NCI-H1930 (cell line): ENCODE measurements at regions not wholly inside any gene's neighbourhood (a gene's known extent, or its start where the extent isn't known, plus 50 kb on each side); places are given as distances from the start of the nearest gene placed in this dataset.

ENCODE experiments used
- DNase-seq, 2 experiments: peaks; one replicate each; lab custom pipeline; 2025; lab: John Stamatoyannopoulos, UW

DNA sequence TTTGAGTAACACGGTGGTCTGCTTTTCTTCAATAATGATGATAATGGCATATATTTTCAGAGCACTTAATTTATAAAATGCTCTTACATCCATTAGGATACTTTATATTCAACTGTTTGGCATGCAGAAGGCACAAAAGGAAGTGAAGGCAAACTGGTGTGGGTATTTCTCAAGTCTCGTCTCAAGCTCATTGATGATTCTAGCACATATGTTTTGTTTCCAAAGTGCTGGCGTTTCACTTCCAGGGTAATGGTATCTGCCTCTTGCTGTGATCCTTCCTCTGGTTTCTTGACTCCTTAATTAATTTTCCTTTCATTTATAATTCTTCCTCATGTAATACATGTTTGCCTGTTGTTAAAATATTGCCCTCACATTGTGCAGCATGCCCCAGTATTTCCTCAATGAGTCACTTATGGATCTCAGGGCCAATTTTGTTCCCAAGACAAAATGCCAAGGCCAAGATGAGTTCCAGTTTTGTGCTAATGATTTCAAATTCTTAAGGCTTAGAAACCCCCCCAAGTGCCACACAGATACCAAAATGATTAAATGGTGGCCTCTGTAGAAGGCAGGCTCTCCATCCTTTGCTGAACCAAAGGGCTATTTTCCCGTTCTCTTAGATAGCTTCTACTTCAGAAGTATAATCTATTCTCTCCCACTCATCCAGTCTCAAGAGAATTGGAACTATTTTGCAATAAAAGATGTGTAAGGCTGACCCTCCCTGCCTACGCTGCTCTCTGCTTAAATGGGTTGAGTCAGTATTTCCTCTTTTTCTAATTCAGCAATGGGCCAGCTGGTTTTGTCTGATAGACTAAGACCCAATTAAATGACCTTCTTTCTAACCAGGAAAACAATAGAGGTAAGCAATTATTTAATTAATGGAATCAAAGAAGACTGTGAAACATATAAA is 171.2 kb downstream of the ZNF365 start:
- no peak for DNase-seq

DNA sequence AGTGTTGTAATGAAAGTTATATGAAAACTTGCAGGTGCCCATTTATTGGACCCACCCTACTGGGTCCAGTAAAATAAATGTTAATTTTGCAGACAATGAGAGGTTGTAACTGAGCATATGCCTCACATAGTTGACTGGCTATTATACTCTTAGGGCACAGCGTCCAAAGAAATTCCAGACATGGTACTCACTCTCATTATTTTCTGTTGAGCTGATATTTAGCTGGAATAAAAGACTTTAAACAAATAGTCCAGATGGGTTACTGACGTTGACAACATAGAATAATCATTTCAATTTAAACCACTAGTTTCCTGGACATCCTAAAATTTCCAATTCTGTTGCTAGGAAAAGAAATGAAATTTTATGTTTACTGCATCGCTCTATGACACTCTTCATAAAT is 174.5 kb downstream of the ZNF365 start:
- DNase-seq, result no peak

DNA sequence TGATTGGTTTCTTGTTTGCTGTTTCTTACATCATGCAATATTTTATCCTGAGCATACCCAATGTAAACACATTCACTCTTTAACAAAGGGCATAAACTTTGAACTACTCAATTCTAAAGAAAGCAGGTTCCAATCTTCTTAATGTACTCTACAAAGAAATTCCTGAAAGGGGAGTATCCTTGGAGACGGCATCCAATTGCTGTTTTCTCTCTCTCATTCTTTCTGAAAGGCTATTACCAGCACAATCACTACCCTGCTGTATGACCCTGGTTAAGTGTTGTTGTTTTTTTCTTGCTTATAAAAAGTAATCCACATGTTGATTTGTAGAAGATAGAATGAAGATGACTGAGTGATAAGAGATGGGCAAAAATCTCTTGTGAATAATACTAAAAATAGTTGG is 176.0 kb downstream of the ZNF365 start:
- DNase-seq, result no peak

DNA sequence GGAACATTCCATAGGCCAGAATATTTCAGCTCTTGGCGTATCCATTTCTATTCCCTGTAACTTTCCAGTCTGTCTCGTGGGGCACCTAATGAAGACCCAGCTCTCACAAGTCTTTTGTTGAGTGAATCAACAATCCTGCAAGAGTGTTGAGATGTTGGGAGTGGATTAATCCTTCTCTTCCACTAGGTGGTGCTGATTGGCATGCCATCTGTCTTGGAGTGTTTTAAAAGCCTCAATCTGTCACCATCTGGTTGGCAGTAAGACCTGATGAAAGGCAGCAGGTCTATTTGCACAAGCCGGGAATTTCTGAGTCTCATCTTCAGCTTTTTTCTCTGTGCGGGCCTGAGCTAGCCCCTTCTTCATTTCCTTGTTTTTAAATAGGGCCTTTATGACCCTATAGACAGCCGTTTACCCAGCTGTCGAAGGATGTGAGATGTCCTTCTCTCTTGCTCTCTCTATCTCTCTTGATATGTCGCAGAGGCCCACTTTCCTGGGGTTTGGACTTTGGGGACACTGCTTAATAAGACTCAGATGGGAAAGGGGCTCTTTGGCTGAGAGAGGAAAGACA is 180.5 kb downstream of the ZNF365 start:
- DNase-seq, result no peak

DNA sequence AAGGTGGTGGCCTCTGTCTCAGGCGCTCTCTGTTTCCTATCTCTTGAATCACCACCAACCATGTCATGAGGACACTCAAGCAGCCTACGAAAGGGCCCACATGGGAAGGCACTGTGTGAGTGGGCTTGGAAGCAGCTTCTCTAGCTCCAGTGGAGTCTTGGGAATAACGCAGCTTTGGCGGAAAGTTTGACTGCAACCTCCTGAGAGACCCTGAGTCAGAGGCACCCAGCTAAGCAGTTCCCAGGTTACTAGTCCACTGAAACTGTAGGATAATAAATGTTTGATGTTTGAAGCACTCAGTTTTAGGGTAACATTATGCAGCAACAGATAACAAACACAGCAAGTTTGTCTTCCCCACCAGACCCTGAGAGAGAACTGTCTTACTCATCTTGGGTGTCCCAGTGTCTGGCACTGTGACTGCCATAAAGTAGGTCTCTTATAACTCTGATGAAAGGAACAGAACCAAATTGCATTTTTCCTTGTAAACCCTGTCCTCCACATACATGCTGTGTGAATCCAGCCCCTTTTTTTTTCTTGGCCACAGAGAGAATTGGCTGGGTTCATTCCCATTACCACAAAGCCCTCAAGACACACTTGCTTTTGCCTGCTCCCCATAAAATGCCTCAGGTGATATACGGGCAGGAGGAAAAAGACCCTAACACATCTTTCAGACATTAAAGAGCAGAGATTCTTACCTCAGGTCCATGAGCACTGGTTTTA is 185.5 kb downstream of the ZNF365 start:
- no peak for DNase-seq

DNA sequence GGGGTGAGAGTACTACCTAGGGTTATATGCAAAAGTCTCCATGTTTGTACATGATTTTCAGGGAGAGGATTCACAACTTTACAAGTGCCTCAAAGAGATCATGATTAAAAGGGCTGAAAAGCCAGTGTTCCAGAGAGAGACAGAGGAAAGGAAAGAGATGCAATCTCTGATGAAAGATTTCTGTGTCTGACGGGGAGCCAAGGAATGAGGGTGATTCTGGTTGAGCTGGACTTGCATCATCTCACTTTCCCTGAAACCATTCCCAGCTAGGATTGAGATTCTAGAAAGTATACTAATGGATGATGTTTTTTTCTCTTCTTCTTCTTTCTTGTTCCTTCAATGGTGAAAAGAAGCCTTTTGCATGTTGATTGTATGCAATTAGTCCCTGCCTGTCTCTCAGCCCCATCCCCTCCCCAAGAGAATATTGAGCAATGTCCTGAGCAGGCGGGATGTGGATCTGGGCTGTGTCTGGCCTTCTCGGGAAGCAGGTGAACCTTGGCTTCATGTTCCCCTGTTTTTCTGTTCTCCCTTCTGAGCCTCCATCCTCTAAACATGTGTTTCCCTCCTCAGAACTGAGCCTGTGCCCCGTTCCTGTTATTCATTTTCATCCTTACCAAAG is 186.1 kb downstream of the ZNF365 start:
- no peak for DNase-seq

DNA sequence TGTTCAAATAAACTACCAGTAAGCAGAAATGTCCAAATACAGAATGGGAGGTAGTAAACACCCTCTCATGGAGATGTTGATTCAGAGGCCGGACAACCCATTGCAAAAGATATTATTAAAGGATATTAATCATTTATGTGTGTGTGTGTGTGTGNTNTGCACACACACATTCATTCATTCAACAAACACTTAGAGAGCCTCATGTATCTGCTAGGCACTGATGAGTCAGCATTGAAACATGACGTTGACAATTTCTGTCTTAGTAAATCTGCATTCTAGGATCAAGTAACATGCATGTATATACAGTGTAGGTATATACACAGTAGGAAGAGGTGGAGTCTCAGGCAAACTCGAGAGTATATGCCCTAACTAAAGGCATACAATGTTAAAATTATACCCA is 187.0 kb downstream of the ZNF365 start:
- no peak for DNase-seq

DNA sequence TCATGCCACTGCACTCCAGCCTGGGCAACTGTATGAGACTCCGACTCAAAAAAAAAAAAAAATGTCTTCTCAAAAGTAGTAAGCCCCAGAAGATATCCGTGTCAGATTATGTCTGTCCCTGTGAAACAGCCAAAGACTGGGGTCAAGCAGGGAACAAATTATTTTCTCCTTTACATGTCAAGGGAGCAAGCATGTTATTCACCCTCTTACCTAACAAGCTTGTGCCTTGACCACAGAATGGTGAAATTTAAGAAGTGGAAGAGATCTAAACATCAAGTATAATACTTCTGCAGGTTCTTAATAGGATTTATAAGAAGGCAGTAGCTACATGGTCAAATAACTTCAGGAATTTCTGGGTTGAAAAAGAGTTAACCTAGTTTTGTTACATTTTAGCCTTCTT is 187.9 kb downstream of the ZNF365 start:
- no peak for DNase-seq

DNA sequence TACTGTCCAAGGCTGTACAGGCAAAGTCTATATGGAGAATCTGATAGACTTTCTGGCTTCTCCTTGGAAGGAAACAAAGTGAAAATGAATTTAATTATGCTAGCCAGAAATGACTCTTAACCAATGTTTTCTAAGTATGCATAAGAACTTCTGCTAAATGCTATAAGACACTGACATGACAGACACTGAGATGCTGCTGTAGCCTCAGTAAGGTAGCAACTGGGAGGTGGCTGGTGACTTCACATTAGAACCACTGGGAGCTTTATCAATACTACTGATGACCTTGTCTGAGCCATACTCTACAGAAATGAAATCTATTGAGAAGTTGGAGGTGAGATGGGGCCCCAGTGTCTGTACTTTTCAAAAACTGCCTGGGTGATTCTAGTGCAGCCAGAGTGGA is 188.6 kb downstream of the ZNF365 start:
- DNase-seq, result no peak

DNA sequence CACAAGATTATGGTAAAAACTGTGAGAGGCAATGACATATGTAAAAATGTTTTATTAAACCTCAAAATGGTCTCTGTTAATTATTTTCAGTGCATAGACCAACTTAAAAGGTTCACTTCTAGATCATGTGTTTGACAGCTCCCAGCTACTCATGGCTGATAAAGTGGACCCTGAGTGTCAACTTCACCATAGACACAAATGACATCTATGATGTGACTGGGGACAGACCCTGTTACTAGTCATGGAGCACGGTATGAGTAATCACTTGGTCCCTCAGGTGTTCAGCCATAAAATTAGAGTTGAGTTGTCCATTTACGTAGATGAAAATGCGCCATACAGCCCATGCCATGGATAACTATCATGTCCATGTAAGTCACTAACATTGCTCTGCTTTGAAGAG is 199.8 kb downstream of the ZNF365 start:
- DNase-seq, result no peak

DNA sequence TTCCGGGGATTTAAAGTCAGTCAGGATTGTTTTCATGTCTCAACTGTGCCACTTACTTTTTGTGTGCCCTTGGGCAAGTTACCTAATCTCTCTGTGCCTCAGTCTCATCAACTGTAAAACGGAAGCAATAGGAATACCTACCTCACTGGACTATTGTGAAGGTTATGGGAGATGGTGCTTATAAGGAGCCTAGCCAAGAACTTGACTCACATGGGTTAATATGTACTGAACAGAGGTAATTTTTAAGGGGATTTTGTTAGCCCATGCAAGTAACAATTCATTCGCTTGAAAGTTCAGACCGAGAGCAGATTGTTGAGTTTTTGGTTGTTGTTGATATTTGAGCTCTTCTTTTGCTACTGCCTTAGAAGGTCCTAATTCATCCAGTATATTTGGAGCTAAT is 202.9 kb downstream of the ZNF365 start:
- DNase-seq, result no peak

DNA sequence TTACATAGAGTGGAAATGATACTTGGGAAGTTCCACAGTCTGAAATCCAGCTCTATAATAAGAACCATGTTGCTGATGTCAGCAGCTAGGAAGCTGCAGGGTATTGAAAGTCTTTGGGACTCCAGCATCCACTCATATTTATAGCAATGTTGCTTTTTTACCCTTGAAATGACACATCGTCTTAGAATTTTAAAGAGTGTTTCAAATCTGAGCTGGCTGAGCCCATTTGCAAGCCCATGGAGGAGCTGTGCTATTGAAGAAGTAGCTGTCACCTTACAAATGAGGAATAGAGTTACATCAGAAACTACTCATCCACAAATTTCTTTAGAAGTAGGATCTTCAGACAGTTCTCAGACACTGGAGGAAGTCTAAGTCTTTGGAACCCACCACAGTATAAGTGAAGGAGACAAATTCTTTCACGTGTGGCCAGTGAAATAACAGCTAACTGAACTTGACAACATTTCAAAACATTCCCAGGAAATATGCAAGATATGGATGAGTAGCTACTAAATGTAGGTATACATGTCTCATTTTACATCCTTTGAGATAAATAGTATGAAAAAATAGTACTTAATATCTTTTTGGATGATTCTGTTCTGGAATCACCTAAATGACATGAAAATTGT is 203.6 kb downstream of the ZNF365 start:
- DNase-seq, result no peak

DNA sequence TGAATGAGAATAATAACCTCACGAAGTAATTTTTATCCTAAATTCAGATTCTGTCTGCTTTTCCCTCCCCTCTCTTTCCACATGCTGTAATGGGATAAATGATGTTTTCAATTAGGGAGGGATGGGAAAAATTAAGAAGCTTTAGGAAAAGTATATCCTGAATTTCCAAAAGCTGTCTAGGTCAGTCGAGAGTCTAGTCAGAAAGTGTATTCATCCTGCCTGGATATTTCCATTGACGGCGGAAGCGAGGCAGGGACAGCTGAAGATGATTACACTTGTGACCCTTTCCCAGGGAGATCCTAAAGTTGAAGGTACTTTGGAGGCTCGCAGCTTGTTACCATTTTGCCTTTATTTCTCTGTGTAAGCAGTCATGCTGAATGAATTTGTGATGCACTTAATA is 204.1 kb downstream of the ZNF365 start:
- DNase-seq, result no peak

DNA sequence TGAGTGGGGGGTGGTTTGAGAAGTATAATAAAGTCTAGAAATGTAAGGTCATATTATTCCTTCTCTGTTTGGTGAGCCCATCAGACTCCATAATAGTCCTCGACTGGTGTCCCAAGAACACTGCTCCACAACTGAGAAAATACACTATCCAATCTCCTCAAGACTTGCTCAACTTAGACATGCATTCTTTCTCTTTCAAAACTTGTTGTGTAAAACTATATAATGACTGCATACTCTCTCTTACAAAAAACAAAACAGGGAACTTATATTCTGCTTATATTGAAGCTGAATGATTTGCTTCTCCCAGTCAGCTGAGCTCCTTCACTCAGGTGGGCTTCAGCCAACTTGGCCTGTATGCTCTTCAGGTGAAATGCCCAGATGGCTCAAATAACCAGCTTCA is 204.7 kb downstream of the ZNF365 start:
- no peak for DNase-seq

DNA sequence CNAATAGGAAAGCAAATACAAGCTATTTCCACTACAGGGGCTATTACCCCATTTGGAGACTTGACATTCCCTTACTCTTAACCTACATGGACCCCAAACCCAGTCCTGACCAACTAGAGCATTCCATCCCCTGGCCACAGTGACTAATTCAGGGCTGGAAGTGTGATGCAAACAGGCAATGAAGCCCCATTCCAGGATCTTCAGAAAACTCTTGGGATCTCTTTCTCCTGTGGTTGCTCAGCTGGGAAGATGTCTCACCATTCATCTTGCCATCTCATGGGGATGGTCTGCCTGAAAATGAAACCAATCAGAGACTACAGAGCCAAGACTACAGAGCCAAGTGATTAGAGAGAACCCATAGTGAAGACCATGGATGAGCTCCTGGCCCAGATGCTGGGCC is 206.2 kb downstream of the ZNF365 start:
- DNase-seq, result no peak

DNA sequence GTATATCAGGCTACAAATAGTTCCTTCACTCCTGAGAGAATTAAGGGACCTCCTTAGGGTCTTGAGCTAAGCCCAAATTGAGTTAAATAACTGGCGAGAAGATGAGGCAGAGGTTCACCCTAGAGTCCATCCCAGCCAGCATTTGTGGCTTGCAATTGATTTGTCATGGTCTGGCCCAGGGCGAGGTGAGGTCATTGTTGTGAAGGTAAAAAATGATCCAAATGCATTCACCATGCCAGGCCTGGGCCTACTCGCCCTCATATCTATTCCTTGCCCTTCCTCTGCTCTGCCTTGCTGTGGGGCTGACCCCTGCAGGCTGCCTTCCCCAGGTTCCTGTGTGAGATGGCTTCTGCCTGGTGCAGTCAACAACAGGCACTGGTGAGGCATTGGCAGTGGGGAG is 207.2 kb downstream of the ZNF365 start:
- DNase-seq, result no peak

DNA sequence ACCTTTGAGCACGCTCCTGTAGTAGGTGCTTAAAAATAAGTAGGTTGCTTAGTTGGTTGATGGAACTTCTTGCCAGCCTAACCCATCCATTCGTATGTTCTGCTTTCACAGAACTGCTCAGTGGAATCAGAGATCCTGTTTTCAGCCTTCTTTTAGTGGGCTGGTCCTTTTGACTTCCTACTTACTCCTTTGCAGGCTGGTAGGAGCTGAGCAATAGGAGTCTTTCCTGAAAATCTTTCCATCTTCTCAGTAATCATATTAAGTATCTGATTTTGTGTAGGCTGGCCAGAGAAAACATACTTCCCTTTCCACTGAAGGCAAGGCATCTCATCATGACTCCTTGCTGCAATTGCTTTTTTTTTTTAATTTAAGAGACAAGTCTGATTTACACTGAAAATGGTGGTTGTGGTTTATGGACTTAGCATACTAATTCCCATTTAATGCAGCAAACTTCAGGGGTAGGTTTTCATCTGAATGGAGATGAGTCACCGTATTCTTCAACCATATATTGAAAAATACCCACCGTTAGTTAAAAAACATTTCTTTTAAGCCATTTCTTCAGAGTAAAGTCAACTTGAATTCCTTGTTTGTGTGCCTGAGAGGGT is 208.0 kb downstream of the ZNF365 start:
- no peak for DNase-seq

DNA sequence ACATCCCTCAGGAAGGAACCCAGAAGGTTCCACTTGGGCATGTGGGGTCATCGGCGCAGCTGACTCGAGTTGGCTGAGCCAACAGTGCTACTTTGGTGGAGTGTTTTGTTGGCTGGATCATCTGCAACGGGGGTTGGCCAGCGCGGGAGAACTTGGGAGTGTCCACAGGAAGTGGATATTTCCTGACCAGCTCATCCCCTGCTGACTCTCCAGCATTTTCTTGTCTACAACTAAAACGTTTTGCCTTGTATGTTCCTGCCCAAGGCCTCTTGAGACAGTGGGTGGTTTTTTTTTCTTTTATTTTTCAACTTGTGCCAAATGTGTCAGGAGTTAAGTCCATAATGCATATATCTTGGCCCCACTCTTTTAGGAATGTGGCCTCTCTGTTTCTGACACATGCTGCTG is 208.6 kb downstream of the ZNF365 start:
- DNase-seq, result no peak

DNA sequence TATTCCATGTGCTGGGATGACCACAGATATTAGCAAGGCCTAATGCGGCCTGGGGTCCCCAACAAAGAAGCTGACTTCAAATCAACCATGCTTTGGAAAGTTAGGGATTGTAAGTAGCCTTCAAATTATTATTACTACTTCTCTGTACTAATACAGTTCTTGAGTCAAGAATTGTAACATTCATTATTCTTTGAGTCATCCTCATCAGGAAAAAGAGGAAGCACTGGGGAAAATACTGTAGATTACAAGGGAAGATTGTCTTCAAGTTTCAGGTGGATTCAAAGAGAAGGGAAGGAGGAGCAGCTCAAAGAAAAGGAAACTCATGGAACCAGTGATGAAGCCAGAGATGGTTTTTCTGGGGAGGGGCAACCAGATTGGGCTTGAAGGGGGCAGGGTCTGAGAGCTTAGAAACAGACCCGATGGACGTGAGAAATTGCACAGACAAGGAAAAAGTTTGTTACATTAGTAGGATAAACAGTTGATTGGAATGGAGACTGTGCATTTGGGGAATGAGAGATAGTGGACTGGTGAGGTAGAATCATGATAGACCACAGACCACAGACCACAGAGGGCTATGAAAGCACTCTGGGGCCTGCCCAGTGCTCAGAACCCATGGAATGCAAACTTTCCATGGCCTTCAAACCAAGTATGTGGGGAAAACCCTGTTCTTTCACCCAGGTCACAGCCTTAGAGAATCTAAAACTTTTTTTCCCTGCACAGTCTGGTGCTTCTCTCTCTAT is 209.9 kb downstream of the ZNF365 start:
- no peak for DNase-seq

DNA sequence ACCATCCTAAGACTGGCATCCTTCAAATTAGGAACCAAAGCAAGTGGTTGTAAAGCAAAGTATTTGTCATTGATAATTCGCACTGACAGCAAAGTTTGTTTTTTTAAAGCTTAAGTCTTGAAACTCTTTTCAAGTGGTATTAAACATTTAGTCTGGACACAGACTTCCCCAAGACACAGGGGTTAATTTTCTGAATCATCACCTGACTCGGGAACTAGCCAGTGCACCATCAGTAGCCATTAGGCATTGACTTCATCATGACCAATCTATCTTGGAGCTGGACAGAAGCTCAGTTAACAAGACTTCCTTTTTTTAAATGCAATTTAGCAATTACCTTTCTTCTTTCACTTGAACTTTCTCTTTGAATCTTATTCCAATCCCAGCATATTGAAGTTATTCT is 210.6 kb downstream of the ZNF365 start:
- DNase-seq, result no peak

DNA sequence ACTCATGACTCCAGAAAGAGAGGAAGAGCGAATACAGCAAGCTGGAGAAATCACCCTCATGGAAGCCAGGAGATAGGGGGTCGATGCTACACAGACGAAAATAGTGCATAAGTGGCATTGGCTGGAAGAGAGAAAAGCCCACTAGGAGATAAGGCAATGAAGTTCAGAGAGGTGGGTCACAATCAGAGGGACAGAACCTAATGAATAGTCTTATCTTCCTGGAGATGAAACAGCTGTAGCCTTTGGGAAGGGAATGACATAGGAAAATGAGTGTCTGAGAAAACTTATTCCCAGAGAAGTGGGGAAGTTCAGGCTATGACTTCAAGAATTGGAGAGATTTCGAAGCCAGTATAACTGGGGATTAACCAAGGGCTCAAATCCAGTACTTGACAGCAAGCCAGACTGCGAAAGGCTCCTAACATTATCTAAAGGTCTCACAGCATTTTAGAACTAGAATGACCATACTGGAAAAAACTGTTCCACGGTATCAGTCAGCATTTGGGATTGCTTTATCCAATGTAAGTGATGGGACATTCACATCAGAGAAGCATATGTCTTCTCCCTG is 211.1 kb downstream of the ZNF365 start:
- no peak for DNase-seq
